SKM-1 (cell line): ENCODE measurements at regions not wholly inside any gene's neighbourhood (a gene's known extent, or its start where the extent isn't known, plus 50 kb on each side); places are given as distances from the start of the nearest gene placed in this dataset.

Experiments
- DNase-seq: peaks from one replicate; lab custom pipeline; 2025; ENCODE audit not compliant: unreplicated experiment; lab: John Stamatoyannopoulos, UW

DNA sequence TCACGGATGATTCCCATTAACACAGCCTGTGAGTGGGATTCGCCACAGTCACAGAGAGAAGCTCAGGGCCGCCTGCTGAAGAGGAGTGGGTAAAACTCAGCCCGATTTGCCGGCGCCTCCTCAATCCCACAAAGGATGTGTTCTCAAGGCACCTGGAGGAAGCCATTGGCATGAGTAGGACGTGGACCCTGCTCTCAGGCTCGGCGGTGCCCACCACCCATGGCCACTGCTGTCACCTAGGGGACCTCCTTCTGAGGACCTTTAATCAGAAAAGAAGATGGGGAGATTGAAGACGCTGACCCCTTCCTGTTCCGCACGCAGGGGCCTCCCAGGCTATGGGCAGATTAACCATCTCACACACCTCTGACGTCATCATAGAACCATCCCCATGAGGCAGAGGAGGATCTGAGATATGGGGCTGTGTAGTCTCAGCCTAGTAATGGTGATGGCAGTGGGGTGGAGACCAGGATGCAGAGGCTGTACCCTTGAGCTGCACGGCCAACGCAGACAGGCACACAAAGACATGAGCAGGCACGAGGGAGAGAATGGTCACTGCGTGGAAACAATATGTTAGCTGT is 571.8 kb downstream of the BRD1 start:
- no peak for DNase-seq

DNA sequence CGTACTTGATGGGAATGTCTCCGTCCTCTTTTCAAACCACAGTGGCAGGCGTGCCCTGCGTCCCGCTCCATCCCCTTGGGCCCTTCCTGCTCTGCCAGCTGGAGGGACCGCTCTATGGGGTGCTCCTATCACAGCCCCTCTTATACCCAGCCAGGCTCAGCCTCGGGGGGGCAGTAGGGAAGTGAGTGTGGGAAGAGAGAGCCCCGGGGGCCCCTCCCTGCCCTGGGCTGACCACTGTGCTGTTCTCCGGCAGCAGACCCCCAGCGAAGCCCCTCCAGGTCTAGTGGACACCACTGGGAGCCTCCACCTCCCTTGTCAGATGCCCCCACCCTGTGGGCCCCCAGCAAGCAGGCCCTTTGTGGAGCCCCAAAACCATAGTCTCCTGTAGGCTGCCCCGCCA is 572.5 kb downstream of the BRD1 start:
- no peak for DNase-seq

DNA sequence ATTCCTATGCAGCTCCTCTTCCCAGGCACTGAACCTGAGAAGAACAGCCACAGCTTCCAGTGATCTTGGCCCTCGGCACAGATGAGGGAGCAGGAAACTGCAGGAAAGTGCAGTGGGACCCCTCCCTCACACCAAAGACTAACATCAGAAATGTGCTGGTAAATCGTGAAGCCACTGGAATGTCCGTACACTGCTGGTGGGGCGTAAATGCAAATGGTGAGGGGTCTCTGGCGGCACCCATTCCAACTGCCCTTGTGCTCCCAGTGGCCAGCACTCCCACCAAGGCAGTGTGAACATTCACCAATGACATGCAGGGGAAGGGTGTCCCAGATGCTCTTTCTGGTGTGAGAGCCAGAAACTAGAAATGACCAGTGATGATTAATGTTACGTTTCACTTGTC is 574.0 kb downstream of the BRD1 start:
- no peak for DNase-seq

DNA sequence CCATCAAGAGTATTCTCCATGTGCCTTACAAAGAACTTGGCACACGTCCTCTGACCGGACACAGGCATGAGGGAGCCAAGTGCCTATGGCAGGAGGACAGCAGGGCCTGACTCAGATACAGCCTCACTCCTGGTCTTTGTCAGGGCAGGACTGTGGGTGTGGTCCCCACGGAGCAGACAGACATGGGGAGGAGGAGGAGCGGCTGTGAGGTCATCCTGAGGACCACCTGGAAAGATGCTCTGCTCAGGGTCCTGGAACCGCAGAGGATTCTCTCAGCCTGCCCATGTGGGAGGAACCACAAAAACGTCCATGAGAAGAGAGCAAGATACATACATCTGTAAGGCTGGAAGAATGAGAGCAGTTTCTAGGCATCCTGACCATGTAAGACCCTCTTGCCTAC is 576.3 kb downstream of the BRD1 start:
- DNase-seq: no peak

DNA sequence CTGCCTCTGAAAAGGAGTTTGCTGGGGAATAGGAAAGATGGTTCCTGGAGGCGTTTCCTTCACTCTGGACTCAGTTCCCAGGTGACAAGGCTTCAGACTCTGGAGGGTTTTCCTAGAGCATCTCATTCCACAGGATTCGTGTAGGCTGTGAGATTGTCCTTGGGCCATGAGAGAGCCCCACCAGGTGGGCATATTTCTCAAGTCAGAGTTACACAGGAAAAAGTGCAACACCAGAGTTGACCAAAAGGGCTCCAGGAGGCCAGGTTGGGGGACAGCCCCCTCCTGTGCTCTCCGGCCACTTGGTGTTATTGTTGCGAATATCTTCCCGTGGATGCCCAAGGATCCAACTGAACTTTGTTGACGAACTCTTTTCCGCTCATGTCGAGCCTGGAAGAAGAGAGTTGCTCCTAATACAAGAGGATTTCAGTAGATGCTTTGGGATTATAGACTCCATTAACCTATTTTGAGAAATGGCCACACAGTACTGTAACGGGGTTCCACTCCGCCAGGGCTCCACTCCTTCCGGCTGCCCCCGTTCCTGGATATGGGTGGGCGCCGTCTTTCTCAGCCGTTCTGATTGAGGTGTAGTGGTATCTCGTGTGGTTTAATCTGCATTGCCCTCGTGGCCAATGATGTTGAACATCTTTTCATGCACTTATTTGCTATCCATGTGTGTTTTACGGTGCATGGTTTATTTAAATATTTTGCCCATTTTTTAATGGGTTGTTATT is 580.3 kb downstream of the BRD1 start:
- no peak for DNase-seq

DNA sequence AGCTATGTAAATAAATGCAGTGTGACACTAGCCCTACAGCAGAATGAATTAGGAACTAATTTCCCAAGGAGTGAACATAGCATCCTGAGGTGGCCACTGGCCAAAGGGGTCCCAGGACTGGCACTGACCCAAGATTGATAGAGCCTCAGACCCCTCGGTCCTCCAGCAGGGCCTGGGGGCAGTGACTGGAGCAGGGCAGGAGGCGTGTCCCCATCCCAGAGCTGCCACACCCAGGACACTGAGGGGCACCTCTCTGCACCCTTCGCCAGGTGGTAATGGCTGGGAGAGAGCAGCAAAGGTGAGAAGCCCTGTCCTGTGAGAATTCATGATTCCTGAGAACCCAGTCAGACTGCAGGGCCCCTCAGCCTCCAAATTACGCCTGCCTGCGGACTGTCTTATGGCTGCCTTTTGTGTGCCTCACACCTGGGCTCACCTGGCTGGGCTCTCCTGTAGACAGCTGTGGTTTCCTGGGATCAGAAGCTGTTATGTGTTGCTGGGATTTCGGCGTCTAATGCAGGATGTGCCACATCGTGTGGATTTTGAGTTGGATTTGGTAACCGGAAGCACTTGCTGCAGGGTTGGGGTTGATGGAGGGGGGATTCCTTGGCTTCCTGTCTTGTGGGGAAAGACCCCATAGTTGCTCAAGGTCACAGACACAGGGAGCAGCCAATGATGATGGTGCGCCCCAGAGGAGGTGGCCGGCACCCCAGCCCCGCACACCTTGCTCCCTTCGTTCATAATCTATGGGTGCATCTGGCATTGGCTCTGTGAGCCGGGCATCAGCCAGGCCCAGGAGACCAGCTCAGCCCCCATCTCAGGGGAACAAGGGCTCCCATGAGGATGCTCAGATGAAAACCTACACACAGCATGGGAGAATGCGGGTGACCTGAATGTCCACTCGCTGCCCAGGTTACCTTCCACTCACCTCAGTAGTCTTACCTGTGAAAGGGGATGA is 582.9 kb downstream of the BRD1 start:
- DNase-seq: no peak

DNA sequence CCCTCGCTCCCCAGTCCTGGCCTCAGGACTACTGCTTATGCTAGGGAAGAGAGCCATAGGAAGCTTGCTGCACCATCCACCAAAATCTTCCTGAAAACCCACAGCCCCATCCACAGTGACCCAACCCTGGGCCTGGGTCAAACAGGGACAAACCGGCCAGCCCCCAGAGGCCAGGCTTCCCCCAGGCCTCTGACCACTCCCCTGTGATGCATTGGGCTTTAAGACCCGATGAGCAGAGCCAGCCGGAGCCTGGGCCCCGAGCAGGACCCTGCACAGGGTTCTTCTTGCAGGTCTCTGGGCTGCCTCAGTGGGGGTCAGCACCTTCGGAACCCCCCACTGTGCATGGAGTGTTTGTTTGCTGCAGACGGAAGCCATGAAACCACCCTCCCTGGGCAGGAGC is 583.7 kb downstream of the BRD1 start:
- no peak for DNase-seq

DNA sequence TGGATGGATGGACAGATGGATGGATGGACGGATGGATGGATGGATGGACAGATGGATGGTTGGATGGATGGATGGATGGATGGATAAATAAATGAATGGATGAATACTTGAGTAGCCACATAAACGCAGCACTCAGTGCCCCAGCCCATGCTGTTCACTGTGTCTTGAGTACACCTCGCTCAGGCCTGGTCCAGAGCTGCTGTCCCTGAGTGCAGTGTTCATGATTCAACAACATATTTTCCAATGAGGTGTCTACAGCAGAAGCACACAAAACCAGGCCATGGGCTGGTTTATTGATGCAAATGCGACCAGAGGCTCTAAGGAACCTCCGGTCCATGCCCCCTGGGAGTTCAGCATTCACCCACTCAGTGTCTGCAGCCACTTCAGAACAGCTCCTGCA is 584.3 kb downstream of the BRD1 start:
- DNase-seq: no peak

DNA sequence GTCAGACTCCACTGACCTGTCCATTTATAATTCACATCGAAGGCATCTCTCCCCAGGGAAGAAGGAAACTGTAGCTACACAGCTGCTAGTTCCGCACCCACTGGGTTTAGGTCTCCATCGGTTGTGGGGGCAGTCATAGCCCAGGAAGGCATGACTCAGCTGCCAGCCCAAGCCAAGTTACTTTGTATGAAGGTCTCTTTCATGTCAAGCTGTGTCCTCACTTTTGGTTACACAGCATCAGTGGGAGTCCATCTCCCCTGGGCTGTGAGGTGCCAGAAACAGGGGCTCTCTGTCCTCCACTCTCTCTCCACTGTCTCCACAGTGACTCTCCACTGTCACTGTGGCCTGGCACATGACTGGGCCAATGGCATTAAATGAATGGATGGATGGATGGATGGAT is 585.2 kb downstream of the BRD1 start:
- no peak for DNase-seq

DNA sequence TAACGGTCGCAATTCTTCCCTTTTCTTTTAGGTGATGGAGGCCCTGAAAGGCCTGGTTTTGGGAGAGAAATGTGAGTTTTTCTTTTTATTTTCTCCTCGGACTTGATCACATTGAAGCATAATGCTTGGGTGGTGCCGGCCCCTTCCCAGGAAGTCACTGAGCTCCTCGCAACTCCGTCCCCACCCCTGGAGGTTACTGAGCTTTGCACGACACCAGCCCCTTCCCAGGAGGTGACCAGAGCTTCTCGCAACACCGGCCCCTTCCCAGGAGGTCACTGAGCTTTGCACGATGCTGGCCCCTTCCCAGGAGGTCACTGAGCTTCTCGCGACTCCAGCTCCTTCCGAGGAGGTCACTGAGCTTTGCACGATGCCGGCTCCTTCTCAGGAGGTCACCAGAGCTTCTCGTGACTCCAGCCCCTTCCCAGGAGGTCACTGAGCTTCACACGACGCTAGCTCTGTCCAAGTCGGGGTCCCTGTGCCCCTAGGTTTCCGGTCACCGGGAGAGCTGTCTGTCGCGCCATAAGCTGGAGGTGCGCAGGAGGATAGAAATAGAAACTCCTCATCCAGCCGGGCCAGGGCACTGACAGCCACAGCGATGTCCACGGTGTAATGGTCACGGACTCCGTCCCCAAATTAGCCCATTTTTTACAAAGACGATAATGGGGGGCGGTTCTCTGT is 586.4 kb downstream of the BRD1 start:
- DNase-seq: no peak

DNA sequence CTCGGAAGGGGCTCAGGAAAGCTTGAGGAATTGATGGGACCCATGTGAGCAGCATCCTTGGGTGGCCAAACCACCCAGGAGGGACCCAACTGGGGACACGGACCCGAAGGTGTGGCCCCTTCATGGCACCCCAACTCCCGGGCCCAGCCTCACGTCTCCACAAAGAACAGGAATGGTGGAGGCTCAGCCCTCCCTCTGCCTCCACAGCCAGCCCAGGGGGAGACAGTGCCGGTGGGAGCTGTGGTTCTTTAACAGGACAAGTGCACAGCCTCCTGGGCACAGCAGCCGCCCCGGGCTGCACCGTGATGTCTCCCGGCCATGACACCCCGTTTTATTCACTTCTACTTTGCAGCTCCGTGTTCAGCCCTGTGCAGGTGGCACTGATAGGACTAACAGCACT is 587.2 kb downstream of the BRD1 start:
- no peak for DNase-seq

DNA sequence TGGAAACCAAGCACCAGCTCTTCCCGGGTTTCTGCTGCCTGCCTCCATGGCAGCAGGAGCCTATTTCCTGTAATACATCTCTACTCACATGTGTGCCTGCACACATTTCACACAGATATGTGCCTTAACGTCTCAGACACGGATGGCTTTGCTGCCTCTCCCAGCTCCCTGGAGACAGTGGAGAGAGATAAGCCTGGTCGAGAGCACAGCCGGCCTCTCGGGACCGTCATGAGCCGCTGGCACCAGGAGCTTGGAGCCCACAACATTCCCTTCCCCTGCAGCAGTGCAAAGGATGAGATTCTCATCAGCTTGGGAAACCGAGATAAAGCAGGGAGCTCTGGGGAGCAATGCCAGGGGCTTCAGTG is 587.7 kb downstream of the BRD1 start:
- DNase-seq: no peak

DNA sequence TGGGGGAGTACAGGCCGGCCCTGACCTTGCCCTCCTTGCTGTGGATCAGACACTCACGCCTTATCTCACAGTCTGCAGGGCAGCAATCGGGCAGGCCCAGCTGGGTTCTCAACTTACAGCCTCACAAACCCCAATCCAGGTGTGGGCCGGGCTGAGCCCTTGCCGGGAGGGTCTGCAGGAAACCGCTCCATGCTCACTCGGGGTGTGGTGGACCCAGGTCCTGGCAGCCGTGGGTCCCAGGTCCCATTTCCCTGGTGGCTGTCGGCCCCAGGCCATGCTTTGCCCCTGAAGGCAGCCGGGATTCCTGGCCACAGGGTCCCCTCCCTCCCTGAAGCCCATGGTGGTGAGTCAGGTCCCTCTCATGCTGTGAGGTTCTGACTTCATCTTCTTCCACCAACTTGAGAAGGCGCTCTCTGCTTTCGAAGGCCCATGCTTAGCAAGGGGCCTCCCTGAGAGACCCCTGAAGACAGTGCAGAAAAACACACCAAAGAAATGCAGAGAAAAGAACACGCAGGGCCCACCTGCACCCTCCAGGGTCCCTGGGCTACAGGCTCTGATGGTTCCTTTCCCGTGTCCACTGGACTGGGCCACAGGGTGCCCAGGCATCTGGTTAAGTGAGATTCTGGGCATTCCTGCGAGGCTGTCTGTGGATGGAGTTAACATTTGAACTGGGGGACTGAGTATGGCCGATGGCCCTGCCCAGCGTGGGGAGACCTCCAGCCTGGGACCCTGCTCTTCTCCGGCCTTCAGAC is 588.2 kb downstream of the BRD1 start:
- no peak for DNase-seq

DNA sequence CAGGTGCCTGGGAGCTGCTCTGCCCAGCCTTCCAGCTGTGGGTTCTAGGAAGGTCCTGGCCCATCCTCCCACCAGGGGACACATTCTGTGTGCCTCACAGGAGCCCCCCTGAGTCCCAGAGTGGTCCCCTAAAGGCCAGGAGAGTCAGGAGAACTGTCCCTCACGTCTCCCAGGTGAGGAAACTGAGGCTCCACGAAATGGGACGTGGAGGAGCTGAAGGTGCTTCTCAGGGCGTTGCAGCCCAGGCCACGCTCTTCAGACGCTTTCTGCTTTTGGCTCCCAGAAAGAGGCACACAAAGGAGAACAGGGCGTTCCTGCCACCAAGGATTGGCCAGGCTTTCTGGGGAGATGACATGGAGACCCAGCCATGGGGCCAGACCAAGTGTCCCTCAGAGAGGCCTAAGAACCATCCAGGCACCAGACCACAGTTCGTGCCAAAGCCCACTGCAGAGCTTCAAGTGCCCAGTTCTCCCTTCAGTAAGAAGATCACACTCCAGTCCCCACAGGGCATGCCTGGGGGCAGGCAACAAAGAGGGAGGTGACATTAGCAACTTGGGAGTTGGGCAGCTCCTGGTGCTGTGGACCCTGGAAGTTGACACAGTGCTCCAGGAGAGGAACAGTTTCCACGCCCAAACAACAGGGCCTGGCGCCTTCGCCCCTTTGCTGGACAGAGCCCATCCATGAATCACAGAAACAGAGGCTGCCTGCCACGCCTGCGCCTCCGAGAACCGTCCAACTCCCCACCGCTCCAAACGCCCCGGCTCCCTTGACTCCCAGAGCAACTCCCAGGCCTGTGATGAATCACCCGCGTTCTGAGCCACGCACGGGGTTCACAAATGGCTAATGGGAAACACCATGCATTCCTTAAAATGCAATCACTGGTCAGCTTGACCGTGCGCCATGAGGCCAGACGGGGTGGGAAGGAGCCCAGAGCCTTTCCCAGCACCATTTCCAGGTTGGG is 589.2 kb downstream of the BRD1 start:
- DNase-seq: no peak

DNA sequence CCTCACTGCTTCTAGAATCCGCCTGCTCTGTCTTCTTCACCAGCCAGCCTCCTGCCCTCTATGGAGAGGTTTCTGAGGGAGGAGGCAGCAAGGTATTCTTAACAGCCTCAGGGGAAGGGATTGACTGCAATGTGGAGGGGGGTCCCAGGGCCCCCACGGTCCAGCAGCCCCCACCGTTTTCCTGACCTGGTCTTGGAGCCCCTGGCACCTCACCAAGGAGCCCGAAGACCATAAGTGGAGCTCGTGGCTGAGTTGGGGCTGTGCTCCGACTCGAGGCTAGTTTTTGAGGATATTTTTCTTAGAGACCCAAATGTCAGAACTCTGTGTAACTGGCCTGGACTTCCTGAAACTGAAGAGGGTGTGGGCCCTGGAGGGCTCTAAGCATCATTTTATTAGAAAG is 590.0 kb downstream of the BRD1 start:
- no peak for DNase-seq

DNA sequence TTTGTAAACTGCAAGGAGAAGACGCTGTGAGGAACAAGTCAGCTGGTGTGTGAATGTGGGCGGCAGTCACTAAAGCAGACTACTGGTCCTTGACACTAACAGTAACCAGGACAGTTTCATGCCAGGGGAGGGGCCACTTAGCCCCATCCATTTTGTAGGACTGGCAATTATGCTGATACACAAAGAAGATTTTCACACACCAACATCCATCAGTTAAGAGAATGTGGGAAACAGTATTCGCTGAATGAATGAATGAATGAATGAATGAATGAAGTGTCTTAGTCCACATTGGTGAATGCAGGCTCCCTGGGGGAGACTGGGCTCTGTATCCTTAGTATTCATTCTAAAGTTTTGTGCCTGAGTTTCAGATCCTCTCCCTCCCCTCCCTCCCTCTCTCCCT is 590.4 kb downstream of the BRD1 start:
- no peak for DNase-seq

DNA sequence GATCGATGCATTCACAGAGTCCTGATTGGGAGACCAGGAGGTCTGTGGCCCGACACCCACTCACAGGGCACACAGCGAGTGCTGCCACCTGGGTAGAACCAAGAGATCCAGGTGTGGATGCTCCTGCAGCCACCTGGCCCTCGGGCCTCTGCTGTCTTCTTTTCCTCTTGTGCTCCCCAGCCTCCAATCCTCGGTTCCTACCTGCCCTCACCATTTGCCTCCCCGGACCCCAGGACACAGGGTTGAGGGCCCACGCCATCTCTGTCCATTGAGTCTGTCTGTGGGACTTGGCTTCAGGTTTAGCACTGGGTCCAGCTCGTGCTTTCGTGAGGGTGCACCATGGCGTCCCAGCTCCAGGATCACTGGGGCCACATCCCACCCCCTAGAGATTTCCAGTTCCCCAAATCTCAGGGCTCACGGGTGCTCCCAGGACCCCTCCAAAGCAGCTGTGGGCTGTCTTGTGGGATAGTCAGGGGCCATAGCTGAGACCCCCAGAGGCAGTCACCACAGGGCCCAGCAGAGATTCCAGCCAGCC is 591.1 kb downstream of the BRD1 start:
- no peak for DNase-seq

DNA sequence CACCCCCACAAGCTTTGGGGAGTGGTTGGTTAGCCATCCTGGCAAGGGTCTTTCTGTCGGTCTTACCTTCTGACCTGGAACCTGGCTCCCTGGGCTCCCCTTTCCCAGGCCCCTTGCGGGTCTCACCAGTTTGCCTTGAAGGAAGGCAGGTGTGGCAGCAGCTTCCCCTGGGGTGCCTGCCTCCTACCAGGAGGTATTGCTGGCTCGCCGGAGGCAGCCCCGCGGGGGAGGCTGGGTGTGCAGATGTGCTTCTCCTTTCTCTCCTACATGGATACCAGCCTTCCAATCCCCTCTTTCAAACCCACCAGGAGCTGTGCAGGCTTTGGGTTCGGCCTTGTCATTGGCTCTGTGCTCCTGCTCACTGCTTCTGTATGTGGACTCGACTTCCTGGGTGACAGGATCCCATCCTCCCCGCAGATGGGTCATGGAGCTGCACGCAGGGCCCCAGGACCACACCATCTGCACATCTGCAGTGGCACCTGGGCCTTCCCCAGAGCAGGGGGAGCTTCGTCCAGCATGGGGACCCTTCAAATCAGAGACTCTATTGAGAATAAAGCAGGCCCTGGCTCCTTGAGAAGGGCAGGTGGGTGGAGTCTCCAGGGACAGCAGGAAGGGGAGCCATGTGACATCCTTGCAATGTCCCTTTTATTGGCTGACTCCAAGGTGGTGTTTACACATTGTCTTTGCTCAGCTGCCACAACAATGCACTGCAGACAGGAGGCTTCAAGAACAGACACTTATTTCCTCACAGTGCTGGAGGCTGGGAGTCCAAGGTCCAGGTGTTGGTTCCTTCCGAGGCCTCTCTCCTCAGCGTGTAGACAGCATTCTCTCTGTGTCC is 592.0 kb downstream of the BRD1 start:
- no peak for DNase-seq

DNA sequence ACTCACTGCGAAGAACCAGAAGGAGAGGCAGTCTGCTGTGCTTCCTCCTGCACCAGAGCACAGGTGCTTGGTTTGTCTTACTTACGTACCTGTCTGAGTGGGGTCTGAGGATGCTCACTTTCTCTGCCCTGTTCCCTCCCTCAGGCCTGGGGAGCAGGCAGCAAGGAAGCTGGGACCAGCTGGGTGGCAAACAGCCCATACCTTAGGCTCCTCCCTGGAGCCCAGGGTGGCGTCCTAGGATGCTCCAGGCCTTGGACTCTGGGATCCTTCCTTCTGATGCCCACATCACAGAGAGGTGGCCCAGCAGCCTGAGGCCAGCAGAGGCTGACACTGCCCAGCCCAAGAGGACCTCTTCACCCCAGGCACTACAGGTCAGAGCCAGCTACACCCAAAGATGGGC is 593.2 kb downstream of the BRD1 start:
- DNase-seq: no peak
